ENCODE measurements at regions not wholly inside any gene's neighbourhood (a gene's known extent, or its start where the extent isn't known, plus 50 kb on each side); places are given as distances from the start of the nearest gene placed in this dataset.

DNA sequence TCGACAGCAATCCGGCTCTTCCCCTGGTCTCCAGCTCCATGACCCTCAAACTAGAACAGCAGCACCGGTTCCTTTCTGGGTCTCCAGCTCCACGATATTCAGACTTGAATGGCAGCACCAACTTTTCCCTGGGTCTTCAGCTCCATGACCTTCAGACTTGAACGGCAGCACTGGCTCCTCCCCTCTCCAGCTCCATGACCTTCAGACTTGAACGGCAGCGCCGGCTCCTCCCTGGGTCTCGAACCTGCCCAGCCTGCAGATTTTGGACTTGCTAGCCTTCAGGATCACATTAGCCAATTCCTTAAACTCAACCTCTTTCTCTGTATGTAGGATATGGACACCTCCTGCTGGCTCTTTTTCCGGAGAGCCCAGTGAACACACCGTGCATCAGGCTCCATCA lies 350.9 kb downstream of the PREX1 start:
- TF ChIP-seq FOXA1 (IDR thresholded peaks at IDR 0.05) = no peak
- no peak for TF ChIP-seq SP1 (IDR thresholded peaks at IDR 0.05)
- TF ChIP-seq, protein P1, sequence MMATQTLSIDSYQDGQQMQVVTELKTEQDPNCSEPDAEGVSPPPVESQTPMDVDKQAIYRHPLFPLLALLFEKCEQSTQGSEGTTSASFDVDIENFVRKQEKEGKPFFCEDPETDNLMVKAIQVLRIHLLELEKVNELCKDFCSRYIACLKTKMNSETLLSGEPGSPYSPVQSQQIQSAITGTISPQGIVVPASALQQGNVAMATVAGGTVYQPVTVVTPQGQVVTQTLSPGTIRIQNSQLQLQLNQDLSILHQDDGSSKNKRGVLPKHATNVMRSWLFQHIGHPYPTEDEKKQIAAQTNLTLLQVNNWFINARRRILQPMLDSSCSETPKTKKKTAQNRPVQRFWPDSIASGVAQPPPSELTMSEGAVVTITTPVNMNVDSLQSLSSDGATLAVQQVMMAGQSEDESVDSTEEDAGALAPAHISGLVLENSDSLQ (IDR thresholded peaks at IDR 0.05) = no peak
- no peak for TF ChIP-seq SUZ12 (IDR thresholded peaks at IDR 0.05)
- no peak for TF ChIP-seq FOXK2 (IDR thresholded peaks at IDR 0.05)
- no peak for TF ChIP-seq FOXM1 (IDR thresholded peaks at IDR 0.05; ENCODE audit: borderline replicate concordance)
- TF ChIP-seq BHLHE40 (IDR thresholded peaks at IDR 0.05; ENCODE audit: borderline replicate concordance) = no peak
- no peak for TF ChIP-seq ELF4 (IDR thresholded peaks at IDR 0.05)
- no peak for TF ChIP-seq ZNF384 (IDR thresholded peaks at IDR 0.05)
- no peak for TF ChIP-seq CTBP1 (IDR thresholded peaks at IDR 0.05; ENCODE audit: borderline replicate concordance)

Measured in HEK293T (cell line).